ENCODE measurements at regions not wholly inside any gene's neighbourhood (a gene's known extent, or its start where the extent isn't known, plus 50 kb on each side); places are given as distances from the start of the nearest gene placed in this dataset.

- DNase-seq (ENCODE audit: low read depth), result no peak
These were observed 488.6 kb upstream of the SMIM21 start for GRCh38 chr18:75915941-75916623.

GRCh38 chr18:75912829-75913228 is 485.3 kb upstream of the SMIM21 start:
- no peak for DNase-seq (ENCODE audit: low read depth)

GRCh38 chr18:75904416-75904815 is 476.9 kb upstream of the SMIM21 start:
- DNase-seq (ENCODE audit: low read depth), result no peak

DNA sequence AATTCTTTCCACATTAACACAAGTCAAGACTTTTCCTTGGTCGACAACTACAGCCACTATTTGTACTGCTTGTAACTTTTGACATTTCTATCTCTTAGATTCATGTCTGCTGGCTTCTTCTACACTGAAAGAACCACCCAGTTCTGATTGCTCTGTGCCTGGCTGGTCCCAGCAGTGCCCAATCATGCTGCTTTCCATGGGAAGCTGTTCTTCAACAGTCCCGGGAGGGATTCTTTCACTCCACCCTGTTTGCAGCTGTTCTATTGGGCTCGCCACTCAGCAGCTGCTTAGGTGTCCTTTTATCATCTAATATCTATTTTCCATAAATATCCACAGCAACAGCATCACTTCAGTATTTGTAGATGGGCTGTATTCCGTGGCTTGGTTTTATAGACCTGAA is 471.1 kb upstream of the SMIM21 start:
- no peak for DNase-seq (ENCODE audit: low read depth)

GRCh38 chr18:75897386-75897785 is 469.9 kb upstream of the SMIM21 start:
- no peak for DNase-seq (ENCODE audit: low read depth)

GRCh38 chr18:75896865-75897264 is 469.4 kb upstream of the SMIM21 start:
- peak; percentile 3 for DNase-seq (ENCODE audit: low read depth)

DNA sequence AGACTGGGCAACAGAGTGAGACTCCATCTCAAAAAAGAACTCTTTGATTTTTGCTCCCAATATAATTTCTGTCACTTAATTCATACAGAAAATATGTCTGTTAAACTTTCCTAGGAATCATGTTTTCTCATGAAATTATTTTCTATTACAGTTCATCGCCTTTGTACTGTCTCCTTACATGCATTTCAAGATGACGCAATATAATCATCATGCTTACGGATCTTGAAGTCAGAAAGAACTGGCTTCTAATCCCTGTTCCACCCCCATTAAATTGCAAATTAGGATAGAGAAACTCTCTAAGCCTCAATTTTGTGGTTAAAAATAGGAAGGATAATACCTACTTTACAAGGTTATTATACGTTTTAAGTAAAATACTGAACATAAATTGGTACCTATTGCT is 467.6 kb upstream of the SMIM21 start:
- DNase-seq (ENCODE audit: low read depth), result no peak

GRCh38 chr18:75884728-75885127 is 457.2 kb upstream of the SMIM21 start:
- DNase-seq (ENCODE audit: low read depth), result no peak

DNA sequence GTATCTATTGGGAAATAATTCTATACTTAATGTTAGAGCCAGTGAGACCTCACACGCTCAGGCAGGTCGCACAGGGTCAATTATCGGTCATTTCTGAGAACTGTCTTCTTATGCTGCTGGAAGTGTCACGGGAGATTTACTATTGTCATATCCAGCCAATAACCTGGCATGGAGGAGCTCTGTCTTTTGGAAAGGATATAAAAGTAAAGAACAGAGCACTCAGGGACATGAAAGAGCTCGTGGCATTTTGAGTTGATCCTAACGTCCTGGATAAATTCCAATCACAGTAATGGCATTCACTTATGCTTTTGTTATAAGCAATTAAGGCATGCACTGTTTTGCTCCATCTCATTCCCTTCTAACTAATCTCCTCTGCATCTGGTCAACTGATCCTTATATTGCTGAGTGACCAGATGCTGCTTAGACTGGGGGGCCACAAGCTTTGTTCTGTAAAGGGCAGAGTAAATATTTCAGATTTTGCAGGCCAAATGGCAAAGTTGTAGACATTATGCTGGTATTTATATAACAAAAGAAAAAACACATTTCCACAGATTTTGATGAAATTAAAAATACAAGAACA is 453.5 kb upstream of the SMIM21 start:
- DNase-seq (ENCODE audit: low read depth), result no peak

DNA sequence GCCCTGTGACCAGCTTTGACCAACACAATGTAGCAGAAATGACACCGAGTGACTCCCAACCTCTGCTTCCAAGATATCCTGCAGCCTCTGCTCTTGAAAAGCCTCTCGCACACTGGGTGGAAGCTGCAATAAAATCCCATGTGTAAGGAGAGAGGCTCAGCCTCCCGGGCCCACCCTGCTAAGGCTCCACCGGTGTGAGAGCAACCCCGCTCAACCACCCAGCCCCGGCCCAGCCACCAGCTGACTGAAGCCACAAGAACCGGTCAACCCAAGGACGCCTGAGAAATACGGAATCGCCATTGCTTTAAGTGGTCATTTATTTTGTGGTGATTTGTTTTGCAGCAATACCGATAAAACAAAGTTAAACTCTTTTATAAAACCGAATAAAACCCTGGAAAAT is 452.8 kb upstream of the SMIM21 start:
- no peak for DNase-seq (ENCODE audit: low read depth)

DNA sequence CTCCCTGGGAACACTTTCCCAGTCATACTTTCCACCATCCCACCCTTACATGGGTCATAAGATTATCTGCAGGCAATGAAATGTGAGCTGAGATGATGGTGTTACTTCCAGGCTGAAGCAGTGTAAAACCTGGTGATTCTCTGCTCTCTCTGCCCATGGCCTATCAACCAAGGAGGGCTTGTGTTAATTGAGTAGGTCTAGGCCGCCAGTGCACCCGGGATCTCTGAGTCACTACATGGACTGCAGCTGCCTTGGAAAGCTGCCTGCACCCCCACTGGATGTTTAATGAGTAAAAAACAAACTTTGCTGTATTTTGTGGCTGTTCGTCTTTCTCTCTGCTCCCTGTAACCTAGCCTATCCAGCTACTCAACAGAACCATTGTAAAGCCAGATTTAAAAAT is 451.7 kb upstream of the SMIM21 start:
- DNase-seq (ENCODE audit: low read depth), result no peak

GRCh38 chr18:75875559-75875958 is 448.1 kb upstream of the SMIM21 start:
- DNase-seq (ENCODE audit: low read depth), result no peak

DNA sequence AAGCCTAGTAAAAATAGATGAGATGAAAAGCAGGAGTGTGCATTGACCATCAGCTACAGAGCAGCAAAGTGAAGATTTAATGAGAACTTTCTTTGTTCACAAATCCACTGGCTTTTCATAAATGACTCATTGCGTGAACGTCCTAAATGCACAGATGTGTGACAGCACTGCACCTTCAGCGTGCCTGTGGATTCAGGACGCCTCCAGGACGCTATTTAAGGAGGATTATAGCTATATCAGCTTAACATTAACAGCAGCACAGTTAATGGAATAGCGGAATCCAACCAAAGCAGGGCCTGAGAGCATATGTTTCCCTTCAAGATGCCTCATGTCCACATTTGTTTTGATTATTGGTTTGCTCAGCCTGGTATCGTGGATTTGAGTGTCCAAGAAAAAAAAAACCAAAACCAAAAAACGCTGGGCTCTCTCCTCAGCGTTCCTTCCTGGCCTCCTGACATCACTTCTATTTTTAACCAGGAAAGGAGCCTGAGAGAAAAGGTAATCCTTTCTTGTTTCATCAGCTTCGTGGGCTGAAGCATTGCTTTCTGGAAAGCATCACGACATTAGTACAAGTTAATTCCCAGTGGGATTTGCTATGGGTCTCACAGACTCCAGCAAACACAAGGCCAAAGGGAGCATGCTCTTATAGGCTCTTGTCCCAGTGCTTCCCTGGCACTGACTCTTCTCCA is 447.0 kb upstream of the SMIM21 start:
- no peak for DNase-seq (ENCODE audit: low read depth)

DNA sequence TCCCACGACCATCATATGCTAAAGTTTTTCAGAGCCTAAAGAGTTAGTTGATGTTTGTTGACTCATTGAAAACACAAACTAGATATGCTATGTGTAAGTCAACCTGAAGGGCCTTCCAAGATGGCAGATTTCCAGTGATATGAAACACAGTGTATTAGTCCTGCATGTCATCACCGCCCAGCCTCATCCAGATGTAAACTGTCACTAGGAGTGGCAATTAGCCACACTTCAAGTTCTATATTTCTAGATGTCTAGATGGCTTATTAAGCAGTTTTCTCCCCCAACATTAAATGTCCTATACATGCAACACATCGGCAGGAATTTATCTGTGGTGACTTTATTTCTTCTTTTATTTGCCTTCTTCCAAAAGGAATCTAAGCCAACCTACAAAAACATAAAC is 444.1 kb upstream of the SMIM21 start:
- no peak for DNase-seq (ENCODE audit: low read depth)

GRCh38 chr18:75869162-75869561 is 441.7 kb upstream of the SMIM21 start:
- DNase-seq (ENCODE audit: low read depth), result no peak

DNA sequence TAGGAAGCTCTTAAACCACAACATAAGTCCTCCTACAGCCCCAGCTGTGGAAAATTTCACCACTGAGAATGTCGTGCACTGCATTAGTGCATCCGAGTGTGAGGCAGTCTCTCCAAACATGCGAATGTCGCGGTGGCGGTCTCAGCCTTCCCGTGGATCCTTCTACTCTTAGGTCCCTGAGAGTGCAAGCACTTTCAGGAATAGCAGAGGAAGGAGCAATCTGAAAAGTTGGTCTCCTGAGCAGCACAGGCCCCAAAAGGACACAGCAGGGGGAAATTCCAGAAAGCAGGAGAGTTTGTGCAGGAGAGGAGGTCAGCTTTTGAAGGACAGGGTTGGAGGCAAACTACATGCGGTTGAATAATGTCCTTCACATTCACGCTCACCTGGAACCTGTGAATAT is 440.5 kb upstream of the SMIM21 start:
- no peak for DNase-seq (ENCODE audit: low read depth)

GRCh38 chr18:75865639-75866038 is 438.1 kb upstream of the SMIM21 start:
- DNase-seq (ENCODE audit: low read depth), result no peak

DNA sequence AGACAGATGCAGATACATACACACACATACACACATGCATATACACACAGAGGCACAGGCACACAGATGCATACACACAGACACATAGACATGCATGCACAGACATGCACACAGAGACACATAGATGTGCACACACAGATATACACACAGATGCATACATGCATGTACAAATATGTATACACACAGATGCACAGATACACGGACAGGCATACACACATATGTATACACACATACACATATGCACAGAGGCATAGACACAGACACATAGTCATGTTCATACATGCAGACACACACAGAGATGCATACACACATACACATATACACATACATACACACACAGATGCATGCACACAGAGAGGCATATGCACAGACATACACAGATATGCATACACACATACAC is 437.3 kb upstream of the SMIM21 start:
- DNase-seq (ENCODE audit: low read depth), result no peak

DNA sequence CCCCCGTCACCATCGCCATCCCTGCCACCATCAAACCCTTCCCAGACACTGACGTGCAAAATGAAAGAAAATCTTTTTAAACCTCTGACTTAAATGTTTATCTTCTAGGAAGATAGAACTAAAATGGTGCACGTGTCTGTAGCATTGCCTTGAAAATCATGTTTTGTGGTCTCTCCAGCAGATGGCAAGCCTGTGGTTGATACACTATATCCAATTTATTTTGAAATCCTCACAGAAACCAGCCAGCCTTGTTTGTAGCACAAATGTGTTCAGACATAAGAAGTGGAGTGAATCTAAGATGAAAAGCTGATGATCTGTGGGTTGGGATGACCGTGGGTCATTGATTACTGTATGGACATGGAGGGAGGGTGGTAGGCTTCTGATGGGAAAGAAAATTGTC is 436.2 kb upstream of the SMIM21 start:
- DNase-seq (ENCODE audit: low read depth), result no peak

DNA sequence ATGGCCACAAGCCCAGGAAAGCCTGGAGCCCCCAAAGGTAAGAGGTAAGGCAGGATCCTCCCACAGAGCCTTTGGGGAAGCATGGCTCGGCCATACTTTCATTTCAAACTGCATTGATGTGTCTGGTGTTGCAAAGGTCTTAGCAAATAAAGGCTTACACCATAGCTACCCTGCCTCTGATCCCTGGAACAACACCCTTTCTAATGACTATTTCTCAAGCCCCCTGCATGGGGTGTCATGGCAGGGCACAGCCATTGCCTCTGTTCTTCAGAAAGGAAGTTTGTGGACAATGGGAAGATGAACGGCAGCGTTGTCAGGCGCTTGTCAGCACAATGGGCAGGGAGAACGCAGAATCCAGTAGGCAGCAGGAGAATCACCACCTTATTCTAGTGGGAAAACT is 435.0 kb upstream of the SMIM21 start:
- no peak for DNase-seq (ENCODE audit: low read depth)

DNA sequence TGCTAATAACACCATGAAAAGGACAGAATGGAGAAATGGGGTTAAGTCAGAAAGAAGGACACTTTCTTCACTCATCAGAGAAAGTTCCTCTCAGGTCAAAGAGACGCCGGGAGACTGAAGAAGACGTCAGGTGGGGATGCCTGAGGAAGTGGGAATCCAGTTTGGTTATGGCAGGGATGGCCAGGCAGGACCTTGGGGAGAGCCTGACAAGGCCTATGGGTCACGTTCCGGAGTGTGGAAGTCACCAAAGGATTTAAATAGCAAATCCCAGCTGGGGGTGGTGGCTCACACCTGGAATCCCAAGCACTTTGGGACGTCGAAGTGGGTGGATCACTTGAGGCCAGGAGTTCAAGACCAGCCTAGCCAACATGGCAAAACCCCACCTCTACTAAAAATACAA is 432.7 kb upstream of the SMIM21 start:
- DNase-seq (ENCODE audit: low read depth), result no peak

- no peak for DNase-seq (ENCODE audit: low read depth)
These were observed 432.0 kb upstream of the SMIM21 start for GRCh38 chr18:75859533-75859932.

- DNase-seq (ENCODE audit: low read depth), result no peak
These were observed 431.3 kb upstream of the SMIM21 start for GRCh38 chr18:75858754-75859153.

GRCh38 chr18:75857558-75857957 is 430.1 kb upstream of the SMIM21 start:
- DNase-seq (ENCODE audit: low read depth), result no peak

Data from ELR (cell line).